K562 (cell line): ENCODE measurements at regions not wholly inside any gene's neighbourhood (a gene's known extent, or its start where the extent isn't known, plus 50 kb on each side); places are given as distances from the start of the nearest gene placed in this dataset.
A peak's percentile ranks its signal among the peaks of the same experiment; 100 is the strongest.

Experiments
- ATAC-seq: fragments of 200-7000 bp; cut with Tn5 transposase; 3 replicates; pipeline ENCODE4 v1.9.1; 2020; ENCODE audit warnings: moderate library complexity
- BruUV-seq: library from RNA; stranded (reverse); fragments of 400-500 nt; replicated peaks from 2 replicates; lab custom pipeline; 2021; lab: Mats Ljungman, UMichigan
- CTCF ChIA-PET: fragments of 300-600 bp; formaldehyde crosslinking; extraction: SDS; loops from one replicate; lab custom pipeline; 2021; ENCODE audit warnings: low intra/inter-chr PET ratio; lab: Yijun Ruan, JAX
- POLR2A ChIA-PET: fragments of 300-600, 350-650 bp; sonication (Branson Sonifier 250); formaldehyde crosslinking; extraction: SDS; loops from one replicate; lab custom pipeline; 2021; ENCODE audit warnings: antibody characterized with exemption, inconsistent platforms; lab: Yijun Ruan, JAX
- DNase-seq, 4 experiments: peaks; one replicate each; pipeline versions ENCODE4 v3.0.0 to v3.0.0-alpha.2; 2011 to 2018; ENCODE audit warnings: low spot score in 3 of 4, mixed read lengths in 3 of 4; ENCODE audit errors: extremely low read depth in 1 of 4
- FAIRE-seq: peaks from 2 replicates; lab custom pipeline; 2011; peaks lifted over from hg19 to GRCh38; lab: Jason Lieb, UNC
- H2AFZ ChIP-seq: 2 replicates; pipeline ENCODE4 v1.6.0; 2011; ENCODE audit warnings: low read depth, low read length, control low read depth, inconsistent platforms
- H3K27ac ChIP-seq: fragments of 200-600 bp; 3 replicates; pipeline ENCODE4 v1.8.0; 2011; ENCODE audit warnings: low read depth, mild to moderate bottlenecking, control low read depth, inconsistent platforms, low read length, moderate library complexity, mixed read lengths; ENCODE audit errors: extremely low read depth
- H3K27me3 ChIP-seq, 2 experiments: fragments of 300-600 bp in 1 of 2; 2 replicates in 1 of 2; 3 replicates in 1 of 2; pipeline versions ENCODE4 v1.6.0 to v1.8.0; 2011; ENCODE audit warnings: inconsistent platforms in 2 of 2, low read length in 2 of 2, mild to moderate bottlenecking in 1 of 2, mixed read lengths in 1 of 2, moderate library complexity in 1 of 2; ENCODE audit not compliant: control insufficient read depth in 2 of 2, insufficient read depth in 2 of 2
- H3K36me3 ChIP-seq: fragments of 300-600 bp; 3 replicates; pipeline ENCODE4 v1.8.0; 2011; ENCODE audit warnings: mild to moderate bottlenecking, low read length, inconsistent platforms; ENCODE audit not compliant: control insufficient read depth, insufficient read depth
- H3K4me1 ChIP-seq, 2 experiments: fragments of 200-600 bp in 1 of 2; replicated peaks in 1 of 2; 2 replicates in 1 of 2; 3 replicates in 1 of 2; pipeline versions ENCODE4 v1.5.1 to v1.8.0; 2011; ENCODE audit warnings: inconsistent platforms in 2 of 2, low read length in 2 of 2, mild to moderate bottlenecking in 1 of 2, mixed read lengths in 1 of 2, moderate library complexity in 1 of 2; ENCODE audit not compliant: control insufficient read depth in 2 of 2, insufficient read depth in 2 of 2
- H3K4me2 ChIP-seq: 2 replicates; pipeline ENCODE4 v1.6.1; 2011; ENCODE audit warnings: low read length, control low read depth, inconsistent platforms, mixed read lengths; ENCODE audit not compliant: insufficient read depth
- H3K4me3 ChIP-seq: fragments of 200-600 bp; sonication (generic), shearing (Covaris generic); 2 replicates; pipeline ENCODE4 v1.5.1; 2016; ENCODE audit warnings: control low read depth, inconsistent platforms
- H3K79me2 ChIP-seq: fragments of 200-600 bp; 3 replicates; pipeline ENCODE4 v1.8.0; 2011; ENCODE audit warnings: low read length, inconsistent platforms; ENCODE audit not compliant: control insufficient read depth, insufficient read depth
- H3K9ac ChIP-seq, 2 experiments: 2 replicates each; pipeline versions ENCODE4 v1.6.0 to v1.6.1; 2011; ENCODE audit warnings: low read depth in 2 of 2, low read length in 2 of 2, control low read depth in 1 of 2, inconsistent platforms in 1 of 2, mild to moderate bottlenecking in 1 of 2, mixed read lengths in 1 of 2; ENCODE audit not compliant: insufficient read depth in 1 of 2
- H3K9me1 ChIP-seq: one replicate; pipeline ENCODE4 v1.6.0; 2011; ENCODE audit warnings: inconsistent platforms, mild to moderate bottlenecking, low read length, moderate library complexity; ENCODE audit not compliant: control insufficient read depth, insufficient read depth
- H3K9me3 ChIP-seq: replicated peaks from 2 replicates; pipeline ENCODE4 v1.5.1; 2011; ENCODE audit warnings: low read depth, low read length, inconsistent platforms; ENCODE audit not compliant: control insufficient read depth, insufficient read depth
- H4K20me1 ChIP-seq: replicated peaks from 2 replicates; pipeline ENCODE4 v1.6.1; 2011; ENCODE audit warnings: low read length, inconsistent platforms, mixed read lengths; ENCODE audit not compliant: control insufficient read depth, insufficient read depth
- BACH1 ChIP-seq: fragments of 200-800 bp; sonication (Bioruptor generic); IDR thresholded peaks from 2 replicates; pipeline ENCODE4 v1.6.1; 2016; ENCODE audit warnings: missing genetic modification characterization, missing compliant biosample characterization
- ELF1 ChIP-seq: fragments of 200-800 bp; sonication (Bioruptor generic); IDR thresholded peaks from 2 replicates; pipeline ENCODE4 v1.6.1; 2016; ENCODE audit warnings: missing genetic modification characterization, missing compliant biosample characterization
- FOXA3 ChIP-seq, 2 experiments: fragments of 450-650 bp in 1 of 2; sonication (generic) in 1 of 2; formaldehyde crosslinking; IDR thresholded peaks in 1 of 2; conservative IDR thresholded peaks in 1 of 2; 2 replicates each; pipeline versions ENCODE4 v1.4.0 to v1.8.0; 2020 to 2022; ENCODE audit warnings: mild to moderate bottlenecking in 2 of 2, missing genetic modification reagents in 1 of 2
- GABPB2 ChIP-seq: fragments of 250-450 bp; sonication (Bioruptor Pico); conservative IDR thresholded peaks from 2 replicates; pipeline ENCODE4 v1.5.1; 2021; ENCODE audit warnings: mild to moderate bottlenecking
- MAFG ChIP-seq: fragments of 450-650 bp; conservative IDR thresholded peaks from 2 replicates; pipeline ENCODE4 v1.6.1; 2016; ENCODE audit warnings: missing genetic modification characterization, missing compliant biosample characterization
- RERE ChIP-seq: sonication (generic); formaldehyde crosslinking; IDR thresholded peaks from 2 replicates; pipeline ENCODE4 v1.8.0; 2023; ENCODE audit warnings: missing genetic modification reagents, mild to moderate bottlenecking, borderline replicate concordance
- RUNX1 ChIP-seq: sonication (generic); IDR thresholded peaks from 2 replicates; pipeline ENCODE4 v1.6.1; 2016; ENCODE audit warnings: antibody characterized with exemption, low read depth
- SMAD1 ChIP-seq: fragments of 150-350 bp; IDR thresholded peaks from 2 replicates; pipeline ENCODE4 v1.6.1; 2014; ENCODE audit warnings: low read length, low read depth; ENCODE audit not compliant: partially characterized antibody
- SOX6 ChIP-seq: fragments of 450-650 bp; IDR thresholded peaks from 2 replicates; pipeline ENCODE4 v1.6.1; 2014; ENCODE audit warnings: mild to moderate bottlenecking
- ZNF609 ChIP-seq: sonication (generic); formaldehyde crosslinking; IDR thresholded peaks from 2 replicates; pipeline ENCODE4 v1.8.1; 2023; ENCODE audit warnings: missing genetic modification reagents, mild to moderate bottlenecking, borderline replicate concordance
- ZNF695 ChIP-seq: fragments of 450-650 bp; formaldehyde crosslinking; IDR thresholded peaks from 2 replicates; pipeline ENCODE4 v1.4.0; 2020; ENCODE audit warnings: mild to moderate bottlenecking, moderate library complexity
- WGBS: fragments of 100-300 bp; shearing (Covaris generic); methylation state at CpG from one replicate; pipeline ENCODE4 v1.1.6; 2016; ENCODE audit warnings: low coverage, mixed read lengths; ENCODE audit not compliant: insufficient coverage; ENCODE audit errors: missing lambda C conversion rate; 5-methylcytosine and 5-hydroxymethylcytosine counted together
- in situ Hi-C: fragments of 300-500 bp; cut with MboI; formaldehyde crosslinking; loops from 4 replicates; pipeline ENCODE4 v1.15.0; 2018; ENCODE audit warnings: inconsistent platforms, mixed read lengths
- intact Hi-C: fragments of 100-400 bp; cut with micrococcal nuclease; formaldehyde crosslinking; loops from 2 replicates; pipeline ENCODE4 v1.14.2; 2022

GRCh38 chr12:102638777-102639176 lies 158.4 kb upstream of the IGF1 start (continued):
- TF ChIP-seq RUNX1: no peak
- TF ChIP-seq ZNF695 (CRISPR knock-in tag): no peak
- TF ChIP-seq BACH1 (tag): peak; percentile 87
- TF ChIP-seq ZNF609 (CRISPR knock-in tag): no peak
- TF ChIP-seq MAFG: peak; percentile 96

- Histone ChIP-seq H3K9me3 (no peaks in the 10 kb centered on the region; the same call in 1 of the 2 replicates), H3K36me3 (no peaks in the 10 kb centered on the region), H4K20me1 (no peaks in the 10 kb centered on the region), H3K4me1 (no peaks in the 10 kb centered on the region; a peak in 1 of 5 replicates), H3K27ac (no peak overlapping the region), H3K4me2 (no peak overlapping the region), H3K27me3 (no peaks in the 10 kb centered on the region), H2AFZ (no peak overlapping the region), H3K4me3 (no peak overlapping the region), H3K79me2 (no peaks in the 10 kb centered on the region), H3K9me1 (no peaks in the 10 kb centered on the region), H3K9ac (no peak overlapping the region)
- CTCF ChIA-PET: no interaction called here
- POLR2A ChIA-PET: interaction anchor here (0.5 kb wide), 1 partner anchor 951 kb away, joined by 3 read pairs; no protein-coding TSS in a partner anchor
- intact Hi-C loops (no loop called here), in situ Hi-C loops (no loop called here)
- no TSS peak for BruUV-seq
- DNase-seq: no peak
- ATAC-seq: no peak
- WGBS: 16% methylated on average over 2 of the region's 2 CpGs
- no peak for FAIRE-seq
- TF ChIP-seq GABPB2 (CRISPR knock-in tag) (no peak), SMAD1 (no peak), SOX6 (no peak), ELF1 (tag) (no peak), FOXA3 (CRISPR knock-in tag; conservative IDR thresholded peaks at IDR 0.05 in 1 of 2, IDR thresholded peaks at IDR 0.05 in 1 of 2) (no peak), RERE (CRISPR knock-in tag) (no peak)
These were observed 153.7 kb upstream of the IGF1 start for GRCh38 chr12:102633981-102634605.
